Caco-2 (cell line): ENCODE measurements at regions not wholly inside any gene's neighbourhood (a gene's known extent, or its start where the extent isn't known, plus 50 kb on each side); places are given as distances from the start of the nearest gene placed in this dataset.

ENCODE experiments used
- BruUV-seq: library from RNA; stranded (reverse); fragments of 400-500 nt; replicated peaks from 2 replicates; lab custom pipeline; 2021; lab: Mats Ljungman, UMichigan
- CTCF ChIA-PET: fragments of 300-600 bp; sonication (Branson Sonifier 250); formaldehyde crosslinking; loops from one replicate; lab custom pipeline; 2022; ENCODE audit warnings: antibody characterized with exemption; lab: Charles Lee
- POLR2A ChIA-PET: fragments of 300-600 bp; sonication (Branson Sonifier 250); formaldehyde crosslinking; loops from one replicate; lab custom pipeline; 2022; ENCODE audit warnings: antibody characterized with exemption; lab: Charles Lee
- DNase-seq, 2 experiments: peaks; one replicate each; pipeline versions ENCODE4 v3.0.0 to v3.0.0-alpha.2; 2020 to 2022
- H3K27me3 ChIP-seq: replicated peaks from 2 replicates; pipeline ENCODE4 v1.6.0; 2011; ENCODE audit warnings: low read length; ENCODE audit not compliant: control insufficient read depth, insufficient read depth
- H3K36me3 ChIP-seq: 2 replicates; pipeline ENCODE4 v1.5.1; 2011; ENCODE audit warnings: low read length; ENCODE audit not compliant: control insufficient read depth, insufficient read depth
- H3K4me1 ChIP-seq: fragments of 250-450 bp; sonication (Bioruptor Pico); 2 replicates; pipeline ENCODE4 v1.5.1; 2020; ENCODE audit warnings: mild to moderate bottlenecking
- H3K4me3 ChIP-seq: 2 replicates; pipeline ENCODE4 v1.5.1; 2011; ENCODE audit warnings: low read depth, mild to moderate bottlenecking, control low read depth, low read length
- H3K9me3 ChIP-seq: fragments of 250-450 bp; sonication (Bioruptor Pico); 2 replicates; pipeline ENCODE4 v1.5.1; 2020; ENCODE audit warnings: mild to moderate bottlenecking, moderate library complexity
- H3K27ac Mint-ChIP-seq: one replicate; pipeline ENCODE4 v1.8.0; 2022; ENCODE audit warnings: mixed read lengths; ENCODE audit not compliant: unreplicated experiment
- H3K27me3 Mint-ChIP-seq: one replicate; pipeline ENCODE4 v1.8.0; 2022; ENCODE audit warnings: mixed read lengths; ENCODE audit not compliant: insufficient read depth, unreplicated experiment
- H3K36me3 Mint-ChIP-seq: one replicate; pipeline ENCODE4 v1.8.0; 2022; ENCODE audit warnings: mild to moderate bottlenecking, mixed read lengths; ENCODE audit not compliant: insufficient read depth, unreplicated experiment
- H3K4me1 Mint-ChIP-seq: one replicate; pipeline ENCODE4 v1.8.0; 2022; ENCODE audit warnings: low read depth, mixed read lengths; ENCODE audit not compliant: unreplicated experiment
- H3K4me3 Mint-ChIP-seq: one replicate; pipeline ENCODE4 v1.8.0; 2022; ENCODE audit warnings: mild to moderate bottlenecking, moderate library complexity, mixed read lengths; ENCODE audit not compliant: unreplicated experiment
- H3K9me3 Mint-ChIP-seq: one replicate; pipeline ENCODE4 v1.8.0; 2022; ENCODE audit warnings: mixed read lengths; ENCODE audit not compliant: unreplicated experiment
- intact Hi-C: fragments of 100-400 bp; cut with micrococcal nuclease; formaldehyde crosslinking; loops from one replicate; pipeline ENCODE4 v1.10.0; 2022; ENCODE audit not compliant: unreplicated experiment
- TF ChIP-seq, protein P1 (sequence below), 2 experiments: fragments of 200-600 bp in 1 of 2; IDR thresholded peaks; 1 replicate in 1 of 2; 2 replicates in 1 of 2; pipeline versions ENCODE4 v1.5.1 to v1.8.0; 2011 to 2022; ENCODE audit warnings: antibody characterized with exemption in 1 of 2, control low read depth in 1 of 2, inconsistent platforms in 1 of 2, low read depth in 1 of 2, low read length in 1 of 2, mild to moderate bottlenecking in 1 of 2, moderate library complexity in 1 of 2; ENCODE audit not compliant: insufficient read depth in 1 of 2, severe bottlenecking in 1 of 2, unreplicated experiment in 1 of 2

- no peak overlapping the region for H3K27ac Mint-ChIP-seq
- no TSS peak for BruUV-seq
Measured at GRCh38 chr1:55368698-55369097, 153.5 kb upstream of the USP24 start.

GRCh38 chr1:55367273-55367672 lies 152.1 kb upstream of the USP24 start:
- Mint-ChIP-seq H3K27me3 (no peaks in the 10 kb centered on the region), H3K4me1 (no peaks in the 10 kb centered on the region), H3K27ac (no peak overlapping the region), H3K36me3 (peaks cover 5% of the 10 kb centered on the region), H3K9me3 (no peaks in the 10 kb centered on the region), H3K4me3 (no peak overlapping the region)
- TF ChIP-seq, protein P1, sequence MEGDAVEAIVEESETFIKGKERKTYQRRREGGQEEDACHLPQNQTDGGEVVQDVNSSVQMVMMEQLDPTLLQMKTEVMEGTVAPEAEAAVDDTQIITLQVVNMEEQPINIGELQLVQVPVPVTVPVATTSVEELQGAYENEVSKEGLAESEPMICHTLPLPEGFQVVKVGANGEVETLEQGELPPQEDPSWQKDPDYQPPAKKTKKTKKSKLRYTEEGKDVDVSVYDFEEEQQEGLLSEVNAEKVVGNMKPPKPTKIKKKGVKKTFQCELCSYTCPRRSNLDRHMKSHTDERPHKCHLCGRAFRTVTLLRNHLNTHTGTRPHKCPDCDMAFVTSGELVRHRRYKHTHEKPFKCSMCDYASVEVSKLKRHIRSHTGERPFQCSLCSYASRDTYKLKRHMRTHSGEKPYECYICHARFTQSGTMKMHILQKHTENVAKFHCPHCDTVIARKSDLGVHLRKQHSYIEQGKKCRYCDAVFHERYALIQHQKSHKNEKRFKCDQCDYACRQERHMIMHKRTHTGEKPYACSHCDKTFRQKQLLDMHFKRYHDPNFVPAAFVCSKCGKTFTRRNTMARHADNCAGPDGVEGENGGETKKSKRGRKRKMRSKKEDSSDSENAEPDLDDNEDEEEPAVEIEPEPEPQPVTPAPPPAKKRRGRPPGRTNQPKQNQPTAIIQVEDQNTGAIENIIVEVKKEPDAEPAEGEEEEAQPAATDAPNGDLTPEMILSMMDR (IDR thresholded peaks at IDR 0.05; ENCODE audit: insufficient read depth in 1 of 2, low read depth in 1 of 2, low read length in 1 of 2, severe bottlenecking in 1 of 2, unreplicated experiment in 1 of 2): no peak
- BruUV-seq: no TSS peak
- Histone ChIP-seq H3K27me3 (no peaks in the 10 kb centered on the region), H3K4me3 (no peak overlapping the region), H3K36me3 (no peaks in the 10 kb centered on the region), H3K9me3 (no peaks in the 10 kb centered on the region), H3K4me1 (no peaks in the 10 kb centered on the region)
- no peak for DNase-seq
- ChIA-PET POLR2A (no interaction called here), CTCF (no interaction called here)
- intact Hi-C loops: no loop called here

More at GRCh38 chr1:55368698-55369097, 153.5 kb upstream of the USP24 start:
- ChIA-PET CTCF (no interaction called here), POLR2A (no interaction called here)
- no peaks in the 10 kb centered on the region for H3K4me1 ChIP-seq
- TF ChIP-seq, protein P1 (IDR thresholded peaks at IDR 0.05; ENCODE audit: insufficient read depth in 1 of 2, low read depth in 1 of 2, low read length in 1 of 2, severe bottlenecking in 1 of 2, unreplicated experiment in 1 of 2): no peak
- no peaks in the 10 kb centered on the region for H3K4me1 Mint-ChIP-seq
- H3K27me3 Mint-ChIP-seq: no peaks in the 10 kb centered on the region
- peaks cover 5% of the 10 kb centered on the region for H3K36me3 Mint-ChIP-seq
- H3K9me3 Mint-ChIP-seq: no peaks in the 10 kb centered on the region
- H3K36me3 ChIP-seq: no peaks in the 10 kb centered on the region
- DNase-seq: no peak
- no peak overlapping the region for H3K4me3 ChIP-seq
- no peak overlapping the region for H3K4me3 Mint-ChIP-seq
- no peaks in the 10 kb centered on the region for H3K9me3 ChIP-seq
- intact Hi-C loops: no loop called here
- no peaks in the 10 kb centered on the region for H3K27me3 ChIP-seq

DNA sequence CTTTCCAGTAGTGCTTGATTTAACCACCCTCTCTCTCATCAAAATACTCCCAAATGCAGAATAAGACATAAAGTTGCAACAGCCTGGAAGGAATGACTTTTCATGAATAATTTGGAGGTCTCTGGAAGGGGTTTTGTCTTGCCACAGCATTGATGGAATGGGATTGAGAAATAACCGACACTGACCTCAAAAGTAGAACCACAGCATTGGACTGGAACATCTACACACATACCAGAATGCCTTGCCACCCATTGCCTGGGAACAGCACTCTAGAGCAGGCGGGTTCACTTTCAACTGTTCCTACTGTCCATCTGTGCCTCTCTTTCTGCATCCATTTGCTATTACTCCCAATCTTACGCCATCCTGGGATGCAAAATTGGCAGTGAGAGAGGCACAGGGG lies 149.1 kb upstream of the USP24 start:
- intact Hi-C loops: no loop called here
- ChIA-PET POLR2A (no interaction called here), CTCF (no interaction called here)
- BruUV-seq: no TSS peak
- no peaks in the 10 kb centered on the region for H3K27me3 Mint-ChIP-seq
- Histone ChIP-seq H3K36me3 (no peaks in the 10 kb centered on the region), H3K4me3 (no peak overlapping the region), H3K9me3 (no peaks in the 10 kb centered on the region), H3K4me1 (no peaks in the 10 kb centered on the region), H3K27me3 (no peaks in the 10 kb centered on the region)
- no peak for DNase-seq
- TF ChIP-seq, protein P1 (IDR thresholded peaks at IDR 0.05; ENCODE audit: insufficient read depth in 1 of 2, low read depth in 1 of 2, low read length in 1 of 2, severe bottlenecking in 1 of 2, unreplicated experiment in 1 of 2): no peak
- H3K4me1 Mint-ChIP-seq: no peaks in the 10 kb centered on the region
- no peaks in the 10 kb centered on the region for H3K36me3 Mint-ChIP-seq
- no peak overlapping the region for H3K27ac Mint-ChIP-seq
- no peaks in the 10 kb centered on the region for H3K9me3 Mint-ChIP-seq
- no peak overlapping the region for H3K4me3 Mint-ChIP-seq
